CD14-positive monocyte (primary cell): ENCODE measurements at regions not wholly inside any gene's neighbourhood (a gene's known extent, or its start where the extent isn't known, plus 50 kb on each side); places are given as distances from the start of the nearest gene placed in this dataset.

Experiments
- DNase-seq, 3 donors: peaks; one replicate each; pipeline ENCODE4 v3.0.0-alpha.2; 2011 to 2022
- H2AFZ ChIP-seq: 2 replicates; pipeline ENCODE4 v1.6.0; 2012; ENCODE audit warnings: mild to moderate bottlenecking, low read depth, low read length, inconsistent platforms; ENCODE audit not compliant: insufficient read depth, poor library complexity, severe bottlenecking
- H3K27ac ChIP-seq, 2 donors: 1 replicate in 1 of 2; 2 replicates in 1 of 2; pipeline ENCODE4 v1.5.1; 2012 to 2013; ENCODE audit warnings: low read length in 2 of 2, control low read depth in 1 of 2, inconsistent platforms in 1 of 2, low read depth in 1 of 2, mild to moderate bottlenecking in 1 of 2
- H3K27me3 ChIP-seq, 2 donors: one replicate each; pipeline versions ENCODE4 v1.6.0 to v1.6.1; 2011 to 2013; ENCODE audit warnings: low read length in 2 of 2; ENCODE audit not compliant: control insufficient read depth in 2 of 2, insufficient read depth in 2 of 2
- H3K36me3 ChIP-seq, 2 donors: replicated peaks in 1 of 2; 1 replicate in 1 of 2; 2 replicates in 1 of 2; pipeline versions ENCODE4 v1.5.1 to v1.6.1; 2012 to 2013; ENCODE audit warnings: low read length in 2 of 2, control low read depth in 1 of 2, inconsistent platforms in 1 of 2, mild to moderate bottlenecking in 1 of 2; ENCODE audit not compliant: insufficient read depth in 2 of 2, control insufficient read depth in 1 of 2
- H3K4me1 ChIP-seq, 2 donors: 1 replicate in 1 of 2; 2 replicates in 1 of 2; pipeline versions ENCODE4 v1.5.1 to v1.6.1; 2012 to 2013; ENCODE audit warnings: low read length in 2 of 2, control low read depth in 1 of 2, inconsistent platforms in 1 of 2, mild to moderate bottlenecking in 1 of 2, moderate library complexity in 1 of 2; ENCODE audit not compliant: insufficient read depth in 2 of 2, control insufficient read depth in 1 of 2
- H3K4me2 ChIP-seq: replicated peaks from 2 replicates; pipeline ENCODE3; 2012; ENCODE audit warnings: low read length, moderate library complexity, mild to moderate bottlenecking; ENCODE audit not compliant: poor library complexity, severe bottlenecking; ENCODE audit errors: extremely low read depth
- H3K4me3 ChIP-seq, 3 experiments: fragments of 200-600 bp in 1 of 3; sonication (generic) in 1 of 3; replicated peaks in 1 of 3; 1 replicate in 2 of 3; 2 replicates in 1 of 3; pipeline ENCODE4 v1.5.1; 2011 to 2013; ENCODE audit warnings: low read length in 3 of 3, mild to moderate bottlenecking in 3 of 3, control low read depth in 2 of 3, low read depth in 2 of 3, inconsistent platforms in 1 of 3, moderate library complexity in 1 of 3
- H3K79me2 ChIP-seq: 2 replicates; pipeline ENCODE4 v1.6.0; 2012; ENCODE audit warnings: mild to moderate bottlenecking, control low read depth, inconsistent platforms, low read length, moderate library complexity; ENCODE audit not compliant: insufficient read depth
- H3K9ac ChIP-seq: 2 replicates; pipeline ENCODE4 v1.6.0; 2017; ENCODE audit warnings: low read length, mild to moderate bottlenecking; ENCODE audit not compliant: insufficient read depth, poor library complexity, severe bottlenecking
- H3K9me3 ChIP-seq, 2 donors: replicated peaks in 1 of 2; 1 replicate in 1 of 2; 2 replicates in 1 of 2; pipeline versions ENCODE4 v1.5.1 to v1.6.1; 2012 to 2013; ENCODE audit warnings: low read length in 2 of 2, control low read depth in 1 of 2; ENCODE audit not compliant: control insufficient read depth in 1 of 2, insufficient read depth in 1 of 2
- H4K20me1 ChIP-seq: 2 replicates; pipeline ENCODE4 v1.6.0; 2012; ENCODE audit warnings: mild to moderate bottlenecking, low read length, control low read depth, moderate library complexity; ENCODE audit not compliant: insufficient read depth
- H3K27ac Mint-ChIP-seq, 7 donors: one replicate each; pipeline ENCODE4 v1.8.0; 2020; ENCODE audit warnings: mild to moderate bottlenecking in 7 of 7, mixed read lengths in 7 of 7, moderate library complexity in 6 of 7, inconsistent platforms in 2 of 7
- H3K27me3 Mint-ChIP-seq, 3 donors: one replicate each; pipeline ENCODE4 v1.8.0; 2021 to 2022; ENCODE audit warnings: low read depth in 3 of 3, mild to moderate bottlenecking in 3 of 3, mixed read lengths in 3 of 3, moderate library complexity in 3 of 3, inconsistent platforms in 1 of 3
- H3K36me3 Mint-ChIP-seq, 2 donors: one replicate each; pipeline ENCODE4 v1.8.0; 2020; ENCODE audit warnings: mixed read lengths in 2 of 2, inconsistent platforms in 1 of 2, mild to moderate bottlenecking in 1 of 2
- H3K4me1 Mint-ChIP-seq: one replicate; pipeline ENCODE4 v1.8.0; 2020; ENCODE audit warnings: mild to moderate bottlenecking, mixed read lengths
- H3K4me3 Mint-ChIP-seq, 2 donors: one replicate each; pipeline ENCODE4 v1.8.0; 2020; ENCODE audit warnings: mild to moderate bottlenecking in 2 of 2, mixed read lengths in 2 of 2, moderate library complexity in 1 of 2
- H3K9me3 Mint-ChIP-seq, 7 donors: one replicate each; pipeline ENCODE4 v1.8.0; 2020 to 2022; ENCODE audit warnings: mixed read lengths in 7 of 7, mild to moderate bottlenecking in 6 of 7, moderate library complexity in 6 of 7, inconsistent platforms in 2 of 7
- WGBS: methylation state at CpG from one replicate; pipeline ENCODE4 v1.1.5; 2013; ENCODE audit warnings: missing lambda C conversion rate; ENCODE audit not compliant: insufficient coverage; 5-methylcytosine and 5-hydroxymethylcytosine counted together
- intact Hi-C, 2 donors: fragments of 100-400 bp; cut with micrococcal nuclease; formaldehyde crosslinking; loops; one replicate each; pipeline versions ENCODE4 v1.15.0 to v1.15.1; 2023
- TF ChIP-seq, protein P1 (sequence below): fragments of 200-600 bp; IDR thresholded peaks from one replicate; pipeline ENCODE4 v1.8.0; 2022; ENCODE audit warnings: antibody characterized with exemption, mild to moderate bottlenecking

DNA sequence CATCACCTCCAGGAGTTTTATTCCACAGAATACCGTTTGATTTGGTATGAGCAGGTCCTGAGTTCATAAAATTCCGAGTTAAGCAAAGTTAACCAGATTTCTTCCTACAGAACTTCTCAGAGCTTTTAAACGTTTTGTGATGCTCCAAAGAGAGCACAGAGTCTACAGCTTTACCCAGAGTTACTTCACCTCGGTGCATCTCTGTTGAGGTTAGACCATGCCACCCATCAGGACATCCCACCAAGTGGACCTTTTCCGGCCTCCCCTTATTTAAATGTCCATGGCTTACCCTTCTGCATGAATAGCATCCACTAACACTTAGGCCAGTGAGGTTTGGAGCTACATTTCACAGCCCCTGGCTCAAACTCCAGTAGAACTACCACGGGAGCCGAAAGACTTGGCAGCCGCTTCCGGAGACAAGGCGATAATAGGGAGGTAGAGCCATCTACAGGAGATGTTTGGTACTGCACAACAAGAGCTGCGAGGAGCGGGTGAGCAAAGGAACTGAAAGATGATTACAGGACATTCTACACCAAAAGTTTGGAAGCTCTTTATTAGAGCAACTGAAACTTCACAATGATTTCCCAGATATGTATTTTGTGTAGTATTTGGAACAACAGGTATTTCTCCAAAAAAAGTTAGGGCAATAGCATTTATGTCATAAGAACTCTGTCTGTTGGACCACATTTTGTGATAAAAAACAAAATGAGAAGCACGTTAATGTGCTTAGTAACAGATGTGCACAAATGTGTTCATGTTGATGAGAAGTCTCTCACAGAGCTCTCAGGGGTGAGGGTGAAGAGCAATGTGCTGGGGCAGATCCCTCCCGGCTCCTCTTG, 174.7 kb downstream of the HERPUD2 start:
- H2AFZ ChIP-seq, result no peak overlapping the region
- Mint-ChIP-seq H3K4me1 (peaks cover 2% of the 10 kb centered on the region), H3K9me3 (peaks cover 0 to 2% (median 0%) of the 10 kb centered on the region in 7 donors), H3K27me3 (peaks cover 9 to 16% (median 15%) of the 10 kb centered on the region in 3 donors), H3K27ac (no peak overlapping the region), H3K4me3 (peak overlapping the region in 1 of 2 donors; percentile 19), H3K36me3 (no peaks in the 10 kb centered on the region)
- peak; percentile 29 to 48 (median 40) for DNase-seq
- no peak overlapping the region for H3K27ac ChIP-seq
- no peak overlapping the region for H3K4me3 ChIP-seq
- TF ChIP-seq, protein P1, sequence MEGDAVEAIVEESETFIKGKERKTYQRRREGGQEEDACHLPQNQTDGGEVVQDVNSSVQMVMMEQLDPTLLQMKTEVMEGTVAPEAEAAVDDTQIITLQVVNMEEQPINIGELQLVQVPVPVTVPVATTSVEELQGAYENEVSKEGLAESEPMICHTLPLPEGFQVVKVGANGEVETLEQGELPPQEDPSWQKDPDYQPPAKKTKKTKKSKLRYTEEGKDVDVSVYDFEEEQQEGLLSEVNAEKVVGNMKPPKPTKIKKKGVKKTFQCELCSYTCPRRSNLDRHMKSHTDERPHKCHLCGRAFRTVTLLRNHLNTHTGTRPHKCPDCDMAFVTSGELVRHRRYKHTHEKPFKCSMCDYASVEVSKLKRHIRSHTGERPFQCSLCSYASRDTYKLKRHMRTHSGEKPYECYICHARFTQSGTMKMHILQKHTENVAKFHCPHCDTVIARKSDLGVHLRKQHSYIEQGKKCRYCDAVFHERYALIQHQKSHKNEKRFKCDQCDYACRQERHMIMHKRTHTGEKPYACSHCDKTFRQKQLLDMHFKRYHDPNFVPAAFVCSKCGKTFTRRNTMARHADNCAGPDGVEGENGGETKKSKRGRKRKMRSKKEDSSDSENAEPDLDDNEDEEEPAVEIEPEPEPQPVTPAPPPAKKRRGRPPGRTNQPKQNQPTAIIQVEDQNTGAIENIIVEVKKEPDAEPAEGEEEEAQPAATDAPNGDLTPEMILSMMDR, result peak; percentile 88
- no peaks in the 10 kb centered on the region for H3K36me3 ChIP-seq
- no peak overlapping the region for H3K4me2 ChIP-seq
- WGBS, result 80% methylated on average over 6 of the region's 14 CpGs
- no peaks in the 10 kb centered on the region for H3K79me2 ChIP-seq
- no peaks in the 10 kb centered on the region for H3K4me1 ChIP-seq
- no peaks in the 10 kb centered on the region for H4K20me1 ChIP-seq
- intact Hi-C loops, result no loop called here
- no peak overlapping the region for H3K9ac ChIP-seq
- peaks cover 2 to 19% of the 10 kb centered on the region in 2 donors for H3K27me3 ChIP-seq
- no peaks in the 10 kb centered on the region for H3K9me3 ChIP-seq

DNA sequence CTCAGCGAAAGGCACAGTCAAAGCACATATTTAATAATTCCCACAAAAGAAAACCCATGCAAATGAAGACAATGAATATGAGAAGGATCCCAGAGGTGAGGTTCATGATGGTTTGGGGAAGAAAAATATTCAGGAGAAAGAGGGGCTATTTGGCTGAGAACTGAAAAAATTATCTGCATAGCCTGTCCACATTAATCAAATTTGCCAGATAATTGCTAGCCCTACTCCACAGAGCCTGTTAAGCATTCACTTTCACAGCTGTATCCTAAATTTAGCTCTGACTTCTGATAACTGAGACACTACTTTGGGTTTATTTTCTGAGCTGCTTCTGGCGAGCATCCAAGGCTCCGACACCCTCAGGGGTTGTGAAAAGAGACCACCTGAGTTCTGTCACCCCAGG, 176.2 kb downstream of the HERPUD2 start:
- H3K36me3 ChIP-seq, result no peaks in the 10 kb centered on the region
- H3K4me1 ChIP-seq, result no peaks in the 10 kb centered on the region
- H3K27ac ChIP-seq, result no peak overlapping the region
- no peaks in the 10 kb centered on the region for H4K20me1 ChIP-seq
- intact Hi-C loops, result no loop called here
- no peak for DNase-seq
- no peak overlapping the region for H3K4me3 ChIP-seq
- H3K9ac ChIP-seq, result no peak overlapping the region
- H3K27me3 ChIP-seq, result peaks cover 2 to 19% of the 10 kb centered on the region in 2 donors
- H3K4me2 ChIP-seq, result no peak overlapping the region
- H3K79me2 ChIP-seq, result no peaks in the 10 kb centered on the region
- peaks cover 9 to 15% (median 14%) of the 10 kb centered on the region in 3 donors for H3K27me3 Mint-ChIP-seq
- no peak overlapping the region for H3K27ac Mint-ChIP-seq
- peaks cover 2% of the 10 kb centered on the region for H3K4me1 Mint-ChIP-seq
- H3K9me3 ChIP-seq, result no peaks in the 10 kb centered on the region
- WGBS, result 100% methylated on average over 1 of the region's 3 CpGs
- no peak overlapping the region for H2AFZ ChIP-seq
- H3K36me3 Mint-ChIP-seq, result no peaks in the 10 kb centered on the region
- TF ChIP-seq, protein P1, result no peak
- no peak overlapping the region for H3K4me3 Mint-ChIP-seq
- H3K9me3 Mint-ChIP-seq, result peaks cover 0 to 2% (median 0%) of the 10 kb centered on the region in 7 donors
